SK-N-SH treated with all-trans-retinoic acid at 6 μM for 48 hours (cell line): ENCODE measurements at regions not wholly inside any gene's neighbourhood (a gene's known extent, or its start where the extent isn't known, plus 50 kb on each side); places are given as distances from the start of the nearest gene placed in this dataset.
"Not testable (repeated sequence)": the region's sequence is repeated elsewhere in the genome, so short reads cannot be mapped to it uniquely, and the experiment has no call there.

Experiments used
- ATAC-seq: fragments of 200-7000 bp; cut with Tn5 transposase; 3 replicates; pipeline ENCODE4 v1.9.1; 2020; ENCODE audit warnings: mild to moderate bottlenecking, moderate library complexity
- ARNTL ChIP-seq: fragments of 450-650 bp; formaldehyde crosslinking; IDR thresholded peaks from 2 replicates; pipeline ENCODE4 v1.5.0; 2020; ENCODE audit warnings: low read depth, mild to moderate bottlenecking, moderate library complexity, borderline replicate concordance
- BACH2 ChIP-seq: fragments of 250-450 bp; sonication (Bioruptor Pico); IDR thresholded peaks from 2 replicates; pipeline ENCODE4 v1.9.0; 2021; ENCODE audit warnings: mild to moderate bottlenecking, borderline replicate concordance
- CREB5 ChIP-seq: fragments of 250-450 bp; sonication (Bioruptor Pico); IDR thresholded peaks from 2 replicates; pipeline ENCODE4 v1.5.1; 2020; ENCODE audit warnings: low read depth, mild to moderate bottlenecking, moderate library complexity
- CSDC2 ChIP-seq: fragments of 250-450 bp; sonication (Bioruptor Pico); IDR thresholded peaks from 2 replicates; pipeline ENCODE4 v1.5.0; 2020; ENCODE audit warnings: mild to moderate bottlenecking, moderate library complexity
- CSRNP3 ChIP-seq: fragments of 250-450 bp; sonication (Bioruptor Pico); IDR thresholded peaks from 2 replicates; pipeline ENCODE4 v1.5.1; 2021; ENCODE audit warnings: mild to moderate bottlenecking, moderate library complexity
- ESRRG ChIP-seq: fragments of 250-450 bp; sonication (Bioruptor Pico); IDR thresholded peaks from 2 replicates; pipeline ENCODE4 v1.6.1; 2021; ENCODE audit warnings: mild to moderate bottlenecking
- GLIS3 ChIP-seq: fragments of 250-450 bp; sonication (Bioruptor Pico); IDR thresholded peaks from 2 replicates; pipeline ENCODE4 v1.5.0; 2020; ENCODE audit warnings: mild to moderate bottlenecking, moderate library complexity
- ISL1 ChIP-seq: fragments of 250-450 bp; sonication (Bioruptor Pico); IDR thresholded peaks from 2 replicates; pipeline ENCODE4 v2.1.2; 2022; ENCODE audit warnings: mild to moderate bottlenecking, moderate library complexity
- OSR1 ChIP-seq: fragments of 250-450 bp; sonication (Bioruptor Pico); IDR thresholded peaks from 2 replicates; pipeline ENCODE4 v1.8.0; 2022; ENCODE audit warnings: moderate library complexity, mild to moderate bottlenecking, inconsistent platforms
- RARB ChIP-seq: fragments of 250-450 bp; sonication (Bioruptor Pico); IDR thresholded peaks from 2 replicates; pipeline ENCODE4 v1.8.0; 2021; ENCODE audit warnings: mild to moderate bottlenecking, moderate library complexity
- SNAI2 ChIP-seq: fragments of 250-450 bp; sonication (Bioruptor Pico); IDR thresholded peaks from 2 replicates; pipeline ENCODE4 v1.5.0; 2020; ENCODE audit warnings: mild to moderate bottlenecking, moderate library complexity
- TCF4 ChIP-seq: fragments of 250-450 bp; sonication (Bioruptor Pico); IDR thresholded peaks from 2 replicates; pipeline ENCODE4 v1.8.0; 2021; ENCODE audit warnings: mild to moderate bottlenecking, moderate library complexity, borderline replicate concordance
- TOX ChIP-seq: fragments of 250-450 bp; sonication (Bioruptor Pico); IDR thresholded peaks from 2 replicates; pipeline ENCODE4 v1.8.0; 2021; ENCODE audit warnings: mild to moderate bottlenecking, moderate library complexity, borderline replicate concordance
- ZC3H10 ChIP-seq: fragments of 250-450 bp; sonication (Bioruptor Pico); IDR thresholded peaks from 2 replicates; pipeline ENCODE4 v1.5.1; 2021; ENCODE audit warnings: mild to moderate bottlenecking, moderate library complexity
- ZFP3 ChIP-seq: fragments of 250-450 bp; sonication (Bioruptor Pico); IDR thresholded peaks from 2 replicates; pipeline ENCODE4 v1.5.0; 2020; ENCODE audit warnings: mild to moderate bottlenecking, moderate library complexity
- ZFP30 ChIP-seq: fragments of 450-650 bp; formaldehyde crosslinking; IDR thresholded peaks from 2 replicates; pipeline ENCODE4 v1.5.0; 2022; ENCODE audit warnings: mild to moderate bottlenecking, moderate library complexity
- ZNF565 ChIP-seq: fragments of 450-650 bp; formaldehyde crosslinking; conservative IDR thresholded peaks from 2 replicates; pipeline ENCODE4 v1.5.0; 2020; ENCODE audit warnings: low read depth, mild to moderate bottlenecking, moderate library complexity
- ZNF70 ChIP-seq: fragments of 450-650 bp; formaldehyde crosslinking; IDR thresholded peaks from 2 replicates; pipeline ENCODE4 v1.5.0; 2020; ENCODE audit warnings: mild to moderate bottlenecking, moderate library complexity
- ZNF8 ChIP-seq: fragments of 450-650 bp; formaldehyde crosslinking; IDR thresholded peaks from 2 replicates; pipeline ENCODE4 v1.5.0; 2020; ENCODE audit warnings: mild to moderate bottlenecking, moderate library complexity
- TF ChIP-seq, protein P1 (sequence below): fragments of 250-450 bp; sonication (Bioruptor Pico); IDR thresholded peaks from 2 replicates; pipeline ENCODE4 v1.8.0; 2020; ENCODE audit warnings: mild to moderate bottlenecking, moderate library complexity, borderline replicate concordance
- TF ChIP-seq, protein P2 (sequence below): fragments of 250-450 bp; sonication (Bioruptor Pico); IDR thresholded peaks from 2 replicates; pipeline ENCODE4 v1.5.0; 2020; ENCODE audit warnings: mild to moderate bottlenecking, moderate library complexity

- ATAC-seq: no peak
- TF ChIP-seq ZFP3 (no peak), ESRRG (CRISPR knock-in tag) (no peak), GLIS3 (CRISPR knock-in tag) (no peak)
- TF ChIP-seq, all 23 proteins: peak for 0
Measured at GRCh38 chr5:116876240-116876840, 301.7 kb upstream of the SEMA6A start.

DNA sequence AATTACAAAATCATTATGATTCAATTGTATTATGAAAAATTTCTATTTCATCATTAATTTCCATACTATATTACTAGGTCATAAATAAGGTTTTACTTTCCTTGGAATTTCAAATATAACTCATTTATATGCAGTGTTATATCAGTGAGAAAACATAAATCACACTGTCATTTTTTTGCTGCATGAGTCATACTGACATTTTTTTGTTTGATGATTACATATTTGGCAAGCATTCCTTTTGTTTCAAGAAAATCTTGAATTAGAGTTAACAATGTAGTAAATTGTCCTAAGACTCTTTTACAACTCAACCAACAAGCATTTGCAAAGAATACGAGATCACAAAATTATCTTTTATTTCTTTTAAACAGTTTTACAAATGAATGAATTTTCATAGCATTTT lies 298.4 kb upstream of the SEMA6A start:
- TF ChIP-seq ZNF8 (no peak), ISL1 (peak; percentile 72)
- no peak for ATAC-seq

- TF ChIP-seq ZNF70 (CRISPR knock-in tag): no peak
- TF ChIP-seq BACH2 (CRISPR knock-in tag): no peak
- TF ChIP-seq OSR1: no peak
- TF ChIP-seq ZFP3: no peak
- no peak for TF ChIP-seq ESRRG (CRISPR knock-in tag)
- no peak for ATAC-seq
Measured at GRCh38 chr5:116872486-116872885, 297.9 kb upstream of the SEMA6A start.

DNA sequence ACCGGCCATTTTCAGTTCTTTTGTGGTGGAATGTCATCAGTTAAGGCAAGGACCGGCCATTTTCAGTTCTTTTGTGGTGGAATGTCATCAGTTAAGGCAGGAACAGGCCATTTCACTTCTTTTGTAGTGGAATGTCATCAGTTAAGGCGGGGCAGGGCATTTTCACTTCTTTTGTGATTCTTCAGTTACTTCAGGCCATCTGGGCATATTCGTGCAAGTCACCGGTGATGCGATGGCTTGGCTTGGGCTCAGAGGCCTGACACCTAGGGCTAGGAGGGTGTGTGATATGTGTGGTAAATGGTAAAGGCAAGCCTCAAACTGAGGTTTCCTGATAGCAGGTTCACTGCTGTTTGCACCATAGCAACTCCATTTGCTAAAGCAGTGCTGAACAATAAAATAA lies 293.2 kb upstream of the SEMA6A start:
- not testable (repeated sequence) for ATAC-seq

- TF ChIP-seq, protein P1, sequence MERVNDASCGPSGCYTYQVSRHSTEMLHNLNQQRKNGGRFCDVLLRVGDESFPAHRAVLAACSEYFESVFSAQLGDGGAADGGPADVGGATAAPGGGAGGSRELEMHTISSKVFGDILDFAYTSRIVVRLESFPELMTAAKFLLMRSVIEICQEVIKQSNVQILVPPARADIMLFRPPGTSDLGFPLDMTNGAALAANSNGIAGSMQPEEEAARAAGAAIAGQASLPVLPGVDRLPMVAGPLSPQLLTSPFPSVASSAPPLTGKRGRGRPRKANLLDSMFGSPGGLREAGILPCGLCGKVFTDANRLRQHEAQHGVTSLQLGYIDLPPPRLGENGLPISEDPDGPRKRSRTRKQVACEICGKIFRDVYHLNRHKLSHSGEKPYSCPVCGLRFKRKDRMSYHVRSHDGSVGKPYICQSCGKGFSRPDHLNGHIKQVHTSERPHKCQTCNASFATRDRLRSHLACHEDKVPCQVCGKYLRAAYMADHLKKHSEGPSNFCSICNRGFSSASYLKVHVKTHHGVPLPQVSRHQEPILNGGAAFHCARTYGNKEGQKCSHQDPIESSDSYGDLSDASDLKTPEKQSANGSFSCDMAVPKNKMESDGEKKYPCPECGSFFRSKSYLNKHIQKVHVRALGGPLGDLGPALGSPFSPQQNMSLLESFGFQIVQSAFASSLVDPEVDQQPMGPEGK: no peak
- no peak for TF ChIP-seq TOX (CRISPR knock-in tag)
- no peak for TF ChIP-seq ZFP30 (CRISPR knock-in tag)
- no peak for TF ChIP-seq ZNF565 (CRISPR knock-in tag)
- TF ChIP-seq OSR1: no peak
- no peak for ATAC-seq
Measured at GRCh38 chr5:116865651-116866050, 291.0 kb upstream of the SEMA6A start.

DNA sequence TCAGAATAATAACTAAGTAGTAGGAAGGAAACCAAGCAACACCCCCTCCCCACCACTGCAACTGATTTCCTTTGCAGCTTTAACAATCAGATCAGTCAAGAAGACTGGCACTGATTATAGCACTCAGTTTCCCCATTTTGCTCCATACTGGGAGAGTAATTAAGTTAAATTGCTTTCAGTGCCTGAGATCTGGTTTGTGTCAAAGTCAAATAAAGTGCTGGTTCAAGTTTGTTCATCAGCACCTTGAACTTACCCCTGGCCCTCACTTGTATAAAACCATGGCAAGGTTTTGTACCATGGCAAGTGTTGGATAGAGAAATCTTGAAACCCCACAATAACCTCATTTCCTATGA lies 290.2 kb upstream of the SEMA6A start:
- ATAC-seq: no peak

DNA sequence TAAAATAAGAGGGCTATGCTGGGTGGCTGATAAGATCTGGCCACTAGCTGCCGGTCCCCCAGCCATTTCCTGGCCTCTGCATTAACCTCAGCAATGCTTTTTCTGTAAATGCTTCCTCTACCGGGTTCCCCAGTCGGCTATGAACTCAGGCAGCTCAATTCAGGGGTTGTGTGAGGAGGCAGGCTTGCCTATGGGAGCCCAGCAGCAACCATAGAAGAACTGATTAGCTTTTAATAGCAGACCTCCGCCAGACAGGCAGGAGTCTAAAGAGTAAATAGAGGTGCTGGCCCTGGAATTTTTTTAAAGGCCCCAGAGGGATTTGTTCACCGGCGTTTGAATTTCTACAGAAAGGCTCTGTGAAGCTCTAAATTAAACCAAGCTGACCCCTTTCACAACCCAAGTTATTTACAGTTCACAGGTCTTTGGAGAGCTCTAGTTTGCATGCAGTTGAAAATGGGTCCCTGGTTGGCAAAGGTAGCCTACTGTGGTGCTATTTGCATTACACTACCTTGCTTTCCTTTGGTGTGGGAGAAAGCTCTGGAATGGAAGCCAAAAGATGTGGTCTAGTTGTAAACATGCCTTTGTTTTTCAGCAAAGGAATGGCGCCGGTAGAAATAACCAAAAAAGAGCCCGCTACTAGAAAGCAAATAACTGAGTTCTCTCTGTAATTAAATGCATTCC lies 289.7 kb upstream of the SEMA6A start:
- TF ChIP-seq ZNF565 (CRISPR knock-in tag) (no peak), ESRRG (CRISPR knock-in tag) (no peak), BACH2 (CRISPR knock-in tag) (no peak), CSRNP3 (CRISPR knock-in tag) (no peak), ZNF8 (no peak), OSR1 (no peak), CSDC2 (CRISPR knock-in tag) (no peak), ARNTL (CRISPR knock-in tag) (no peak), TOX (CRISPR knock-in tag) (no peak), ZNF70 (CRISPR knock-in tag) (no peak), TCF4 (CRISPR knock-in tag) (no peak), CREB5 (CRISPR knock-in tag) (no peak), ZC3H10 (CRISPR knock-in tag) (no peak), ZFP3 (no peak), RARB (CRISPR knock-in tag) (no peak)
- TF ChIP-seq, protein P1: no peak
- TF ChIP-seq, protein P2, sequence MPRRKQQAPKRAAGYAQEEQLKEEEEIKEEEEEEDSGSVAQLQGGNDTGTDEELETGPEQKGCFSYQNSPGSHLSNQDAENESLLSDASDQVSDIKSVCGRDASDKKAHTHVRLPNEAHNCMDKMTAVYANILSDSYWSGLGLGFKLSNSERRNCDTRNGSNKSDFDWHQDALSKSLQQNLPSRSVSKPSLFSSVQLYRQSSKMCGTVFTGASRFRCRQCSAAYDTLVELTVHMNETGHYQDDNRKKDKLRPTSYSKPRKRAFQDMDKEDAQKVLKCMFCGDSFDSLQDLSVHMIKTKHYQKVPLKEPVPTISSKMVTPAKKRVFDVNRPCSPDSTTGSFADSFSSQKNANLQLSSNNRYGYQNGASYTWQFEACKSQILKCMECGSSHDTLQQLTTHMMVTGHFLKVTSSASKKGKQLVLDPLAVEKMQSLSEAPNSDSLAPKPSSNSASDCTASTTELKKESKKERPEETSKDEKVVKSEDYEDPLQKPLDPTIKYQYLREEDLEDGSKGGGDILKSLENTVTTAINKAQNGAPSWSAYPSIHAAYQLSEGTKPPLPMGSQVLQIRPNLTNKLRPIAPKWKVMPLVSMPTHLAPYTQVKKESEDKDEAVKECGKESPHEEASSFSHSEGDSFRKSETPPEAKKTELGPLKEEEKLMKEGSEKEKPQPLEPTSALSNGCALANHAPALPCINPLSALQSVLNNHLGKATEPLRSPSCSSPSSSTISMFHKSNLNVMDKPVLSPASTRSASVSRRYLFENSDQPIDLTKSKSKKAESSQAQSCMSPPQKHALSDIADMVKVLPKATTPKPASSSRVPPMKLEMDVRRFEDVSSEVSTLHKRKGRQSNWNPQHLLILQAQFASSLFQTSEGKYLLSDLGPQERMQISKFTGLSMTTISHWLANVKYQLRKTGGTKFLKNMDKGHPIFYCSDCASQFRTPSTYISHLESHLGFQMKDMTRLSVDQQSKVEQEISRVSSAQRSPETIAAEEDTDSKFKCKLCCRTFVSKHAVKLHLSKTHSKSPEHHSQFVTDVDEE (CRISPR knock-in tag): no peak
- ATAC-seq: no peak

More for the DNA sequence above, 290.2 kb upstream of the SEMA6A start:
- TF ChIP-seq BACH2 (CRISPR knock-in tag): no peak
- no peak for TF ChIP-seq SNAI2 (CRISPR knock-in tag)
- TF ChIP-seq OSR1: no peak
- no peak for TF ChIP-seq GLIS3 (CRISPR knock-in tag)
- no peak for TF ChIP-seq ESRRG (CRISPR knock-in tag)
- TF ChIP-seq ISL1: peak; percentile 35; the same call in 1 of the 2 replicates
- no peak for TF ChIP-seq TCF4 (CRISPR knock-in tag)
- TF ChIP-seq, all 23 proteins: peak for 1
